Activated CD4-positive, alpha-beta memory T cell treated with anti-CD3 and anti-CD28 coated beads, Interleukin-2, amount 10 ng/mL, durations not matched to agents 7 days and 5 days (primary cell): ENCODE measurements at regions not wholly inside any gene's neighbourhood (a gene's known extent, or its start where the extent isn't known, plus 50 kb on each side); places are given as distances from the start of the nearest gene placed in this dataset.

ENCODE experiments used
- CTCF ChIA-PET: fragments of 350-600 bp; sonication (Branson Sonifier 250); formaldehyde crosslinking; loops from one replicate; lab custom pipeline; 2021; ENCODE audit warnings: antibody characterized with exemption, inconsistent platforms; lab: Charles Lee
- POLR2A ChIA-PET: fragments of 350-600 bp; sonication (Branson Sonifier 250); formaldehyde crosslinking; loops from one replicate; lab custom pipeline; 2021; ENCODE audit warnings: antibody characterized with exemption; lab: Charles Lee
- DNase-seq: peaks from one replicate; pipeline ENCODE4 v3.0.0-alpha.2; 2020
- H3K27ac Mint-ChIP-seq: one replicate; pipeline ENCODE4 v1.8.0; 2021; ENCODE audit warnings: mild to moderate bottlenecking, mixed read lengths
- H3K27me3 Mint-ChIP-seq: one replicate; pipeline ENCODE4 v1.8.0; 2021; ENCODE audit warnings: mixed read lengths
- H3K36me3 Mint-ChIP-seq: one replicate; pipeline ENCODE4 v1.8.0; 2021; ENCODE audit warnings: low read depth, mixed read lengths
- H3K4me1 Mint-ChIP-seq: one replicate; pipeline ENCODE4 v1.8.0; 2021; ENCODE audit warnings: mixed read lengths
- H3K4me3 Mint-ChIP-seq: one replicate; pipeline ENCODE4 v1.8.0; 2021; ENCODE audit warnings: mild to moderate bottlenecking, mixed read lengths
- H3K9me3 Mint-ChIP-seq: one replicate; pipeline ENCODE4 v1.8.0; 2021; ENCODE audit warnings: mixed read lengths

DNA sequence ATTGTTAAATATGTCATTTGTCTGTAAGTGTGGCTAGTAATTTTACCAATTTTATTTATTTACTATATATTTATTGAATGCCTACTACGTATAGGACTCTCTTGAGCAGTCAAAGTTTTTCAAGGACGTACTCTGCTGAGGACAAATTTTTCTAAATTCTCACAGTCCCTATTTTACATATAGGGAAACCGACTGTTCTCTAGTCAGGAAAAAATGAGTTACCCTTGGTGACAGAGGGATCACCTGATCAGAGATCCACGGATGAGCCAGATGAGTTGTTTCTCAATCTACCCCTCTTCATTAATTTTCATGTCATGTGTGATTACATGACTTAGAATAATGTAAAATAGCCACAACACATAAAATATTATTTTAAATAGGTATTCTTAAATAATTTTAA lies 96.2 kb upstream of the SLC38A2 start:
- DNase-seq, result no peak
- POLR2A ChIA-PET, result interaction anchor here (2.2 to 3.6 kb wide), 2 partner anchors 9 to 200 kb away, joined by 8 to 34 read pairs; partner anchors contain the start of gene SLC38A1
- Mint-ChIP-seq H3K9me3 (peaks cover 3% of the 10 kb centered on the region), H3K27ac (no peak overlapping the region), H3K36me3 (peaks cover 5% of the 10 kb centered on the region), H3K4me3 (no peak overlapping the region), H3K4me1 (peaks cover 25% of the 10 kb centered on the region), H3K27me3 (no peaks in the 10 kb centered on the region)
- CTCF ChIA-PET, result no interaction called here

GRCh38 chr12:46468160-46468559 lies 95.6 kb upstream of the SLC38A2 start:
- Mint-ChIP-seq H3K4me3 (no peak overlapping the region), H3K9me3 (peaks cover 3% of the 10 kb centered on the region), H3K4me1 (peaks cover 21% of the 10 kb centered on the region), H3K36me3 (peaks cover 5% of the 10 kb centered on the region), H3K27ac (no peak overlapping the region), H3K27me3 (no peaks in the 10 kb centered on the region)
- ChIA-PET CTCF (no interaction called here), POLR2A (interaction anchor here (3.6 kb wide), 1 partner anchor 9 kb away, joined by 34 read pairs; no protein-coding TSS in a partner anchor)
- no peak for DNase-seq

GRCh38 chr12:46465307-46465706 lies 92.7 kb upstream of the SLC38A2 start:
- H3K27ac Mint-ChIP-seq, result no peak overlapping the region
- H3K4me1 Mint-ChIP-seq, result peaks cover 21% of the 10 kb centered on the region
- CTCF ChIA-PET, result no interaction called here
- POLR2A ChIA-PET, result no interaction called here
- H3K9me3 Mint-ChIP-seq, result peaks cover 3% of the 10 kb centered on the region
- peaks cover 5% of the 10 kb centered on the region for H3K36me3 Mint-ChIP-seq
- no peaks in the 10 kb centered on the region for H3K27me3 Mint-ChIP-seq
- DNase-seq, result no peak
- H3K4me3 Mint-ChIP-seq, result no peak overlapping the region

GRCh38 chr12:46464863-46465262 lies 92.3 kb upstream of the SLC38A2 start:
- no peak overlapping the region for H3K4me3 Mint-ChIP-seq
- peaks cover 3% of the 10 kb centered on the region for H3K36me3 Mint-ChIP-seq
- H3K4me1 Mint-ChIP-seq, result peaks cover 21% of the 10 kb centered on the region
- H3K27ac Mint-ChIP-seq, result no peak overlapping the region
- ChIA-PET POLR2A (no interaction called here), CTCF (no interaction called here)
- peaks cover 3% of the 10 kb centered on the region for H3K9me3 Mint-ChIP-seq
- no peak for DNase-seq
- no peaks in the 10 kb centered on the region for H3K27me3 Mint-ChIP-seq

GRCh38 chr12:46462641-46463355 lies 90.2 kb upstream of the SLC38A2 start:
- Mint-ChIP-seq H3K36me3 (peaks cover 2% of the 10 kb centered on the region), H3K4me1 (peaks cover 38% of the 10 kb centered on the region), H3K27ac (no peak overlapping the region), H3K27me3 (no peaks in the 10 kb centered on the region), H3K9me3 (peaks cover 3% of the 10 kb centered on the region), H3K4me3 (no peak overlapping the region)
- POLR2A ChIA-PET, result no interaction called here
- CTCF ChIA-PET, result no interaction called here
- no peak for DNase-seq

DNA sequence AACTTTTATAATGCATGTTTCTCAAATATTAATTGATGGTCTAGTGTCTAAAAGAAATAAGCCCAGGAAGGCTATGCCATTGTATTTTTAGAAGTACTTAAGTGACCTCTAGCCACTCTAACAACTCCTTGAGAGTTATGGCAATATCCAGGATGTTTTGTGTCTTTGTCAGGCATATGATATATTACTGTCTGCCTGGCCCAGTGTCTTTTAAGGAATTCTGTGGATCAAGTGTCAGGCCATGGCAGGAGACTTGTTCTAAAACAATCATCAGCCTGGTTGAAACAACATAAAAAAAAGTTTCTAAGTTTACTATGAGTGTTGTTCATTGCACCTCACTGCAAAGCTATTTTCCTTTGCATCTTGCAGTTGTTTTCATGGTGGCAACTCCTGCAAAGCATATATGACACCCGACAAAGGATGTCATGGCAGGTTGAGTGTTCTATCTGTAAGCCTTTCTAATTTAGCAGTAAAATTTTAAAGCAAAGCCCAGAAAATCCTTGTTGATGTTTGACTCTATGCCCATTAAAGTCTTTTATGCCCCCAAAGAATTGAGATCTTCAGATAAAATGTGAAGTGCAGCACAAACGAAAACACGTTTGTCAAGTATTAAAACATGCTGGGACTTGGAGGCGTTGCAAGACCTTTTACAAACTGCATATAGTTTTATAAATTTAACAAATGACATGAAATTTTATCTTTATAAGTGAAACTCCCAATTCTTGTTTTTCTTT lies 89.5 kb upstream of the SLC38A2 start:
- H3K4me3 Mint-ChIP-seq, result no peak overlapping the region
- H3K4me1 Mint-ChIP-seq, result peaks cover 43% of the 10 kb centered on the region
- no peak for DNase-seq
- H3K27ac Mint-ChIP-seq, result no peak overlapping the region
- ChIA-PET CTCF (no interaction called here), POLR2A (no interaction called here)
- peaks cover 2% of the 10 kb centered on the region for H3K36me3 Mint-ChIP-seq
- peaks cover 3% of the 10 kb centered on the region for H3K9me3 Mint-ChIP-seq
- no peaks in the 10 kb centered on the region for H3K27me3 Mint-ChIP-seq

GRCh38 chr12:46461459-46461858 lies 88.9 kb upstream of the SLC38A2 start:
- H3K9me3 Mint-ChIP-seq, result peaks cover 3% of the 10 kb centered on the region
- ChIA-PET CTCF (no interaction called here), POLR2A (interaction anchor here (2.7 kb wide), 1 partner anchor 56 kb away, joined by 9 read pairs; no protein-coding TSS in a partner anchor)
- H3K27me3 Mint-ChIP-seq, result no peaks in the 10 kb centered on the region
- H3K27ac Mint-ChIP-seq, result peak overlapping the region; percentile 4
- H3K4me1 Mint-ChIP-seq, result peaks cover 49% of the 10 kb centered on the region
- H3K4me3 Mint-ChIP-seq, result no peak overlapping the region
- DNase-seq, result no peak
- H3K36me3 Mint-ChIP-seq, result peaks cover 2% of the 10 kb centered on the region

GRCh38 chr12:46460682-46461210 lies 88.2 kb upstream of the SLC38A2 start:
- Mint-ChIP-seq H3K27me3 (no peaks in the 10 kb centered on the region), H3K9me3 (peaks cover 3% of the 10 kb centered on the region), H3K27ac (peak overlapping the region; percentile 94), H3K4me3 (no peak overlapping the region), H3K4me1 (peaks cover 56% of the 10 kb centered on the region), H3K36me3 (peaks cover 2% of the 10 kb centered on the region)
- POLR2A ChIA-PET, result interaction anchor here (0.9 to 3.9 kb wide), 11 partner anchors 9 to 192 kb away, joined by 3 to 34 read pairs (median 8); partner anchors contain the start of genes SLC38A1 and SLC38A2
- CTCF ChIA-PET, result interaction anchor here (1.0 to 1.6 kb wide), 3 partner anchors 10 to 63 kb away, joined by 3 to 9 read pairs (median 4); no protein-coding TSS in a partner anchor
- DNase-seq, result no peak

GRCh38 chr12:46459861-46460545 lies 87.4 kb upstream of the SLC38A2 start:
- H3K27me3 Mint-ChIP-seq, result no peaks in the 10 kb centered on the region
- peaks cover 64% of the 10 kb centered on the region for H3K4me1 Mint-ChIP-seq
- peak; percentile 23 for DNase-seq
- H3K4me3 Mint-ChIP-seq, result peak overlapping the region; percentile 60
- peaks cover 3% of the 10 kb centered on the region for H3K9me3 Mint-ChIP-seq
- ChIA-PET POLR2A (interaction anchor here (0.6 to 3.9 kb wide), 15 partner anchors 10 to 245 kb away, joined by 3 to 34 read pairs (median 6); partner anchors contain the start of genes SLC38A1 and SLC38A2), CTCF (interaction anchor here (1.0 to 1.6 kb wide), 3 partner anchors 10 to 64 kb away, joined by 3 to 9 read pairs (median 4); no protein-coding TSS in a partner anchor)
- peaks cover 2% of the 10 kb centered on the region for H3K36me3 Mint-ChIP-seq
- peak overlapping the region; percentile 94 for H3K27ac Mint-ChIP-seq

DNA sequence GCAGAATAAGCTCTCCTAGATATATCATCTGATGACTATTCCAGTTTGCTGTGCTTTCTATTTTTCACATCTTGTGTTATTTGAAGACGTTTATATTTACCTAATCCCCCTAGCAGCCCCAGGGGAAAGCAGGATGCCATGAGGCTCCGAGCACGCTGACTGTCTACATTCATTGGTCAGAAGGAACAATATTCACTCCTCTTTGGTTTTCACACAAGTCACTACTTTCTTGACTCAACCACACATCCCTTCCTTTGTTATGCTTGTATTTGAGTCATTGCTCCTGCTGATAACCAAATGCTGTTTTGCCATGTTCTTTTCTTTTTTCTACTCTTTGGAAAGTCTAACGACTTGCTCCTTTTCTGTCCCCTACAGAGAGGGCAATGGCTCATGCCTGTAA lies 86.5 kb upstream of the SLC38A2 start:
- ChIA-PET POLR2A (interaction anchor here (0.8 to 5.0 kb wide), 17 partner anchors 11 to 732 kb away, joined by 3 to 34 read pairs (median 6); partner anchors contain the start of gene SLC38A1), CTCF (interaction anchor here (1.6 kb wide), 1 partner anchor 65 kb away, joined by 9 read pairs; no protein-coding TSS in a partner anchor)
- Mint-ChIP-seq H3K4me3 (peak overlapping the region; percentile 45), H3K27me3 (no peaks in the 10 kb centered on the region), H3K27ac (peak overlapping the region; percentile 93), H3K9me3 (no peaks in the 10 kb centered on the region), H3K36me3 (peaks cover 2% of the 10 kb centered on the region), H3K4me1 (peaks cover 69% of the 10 kb centered on the region)
- DNase-seq, result peak; percentile 49

GRCh38 chr12:46458500-46459102 lies 86.0 kb upstream of the SLC38A2 start:
- H3K4me1 Mint-ChIP-seq, result peaks cover 69% of the 10 kb centered on the region
- peak overlapping the region; percentile 45 for H3K4me3 Mint-ChIP-seq
- POLR2A ChIA-PET, result interaction anchor here (0.6 to 5.0 kb wide), 16 partner anchors 11 to 731 kb away, joined by 3 to 34 read pairs (median 6); partner anchors contain the start of gene SLC38A1
- H3K36me3 Mint-ChIP-seq, result peaks cover 2% of the 10 kb centered on the region
- no peaks in the 10 kb centered on the region for H3K27me3 Mint-ChIP-seq
- H3K9me3 Mint-ChIP-seq, result no peaks in the 10 kb centered on the region
- peak overlapping the region; percentile 93 for H3K27ac Mint-ChIP-seq
- CTCF ChIA-PET, result no interaction called here
- no peak for DNase-seq

- ChIA-PET POLR2A (interaction anchor here (1.1 to 5.0 kb wide), 8 partner anchors 12 to 240 kb away, joined by 3 to 34 read pairs (median 17); partner anchors contain the start of gene SLC38A1), CTCF (no interaction called here)
- Mint-ChIP-seq H3K9me3 (no peaks in the 10 kb centered on the region), H3K4me3 (no peak overlapping the region), H3K27ac (peak overlapping the region; percentile 93), H3K36me3 (peaks cover 2% of the 10 kb centered on the region), H3K4me1 (peaks cover 69% of the 10 kb centered on the region), H3K27me3 (no peaks in the 10 kb centered on the region)
- no peak for DNase-seq
Observed at GRCh38 chr12:46457958-46458357, 85.4 kb upstream of the SLC38A2 start.
